Right atrium auricular region (tissue), 2 donors: ENCODE measurements at regions not wholly inside any gene's neighbourhood (a gene's known extent, or its start where the extent isn't known, plus 50 kb on each side); places are given as distances from the start of the nearest gene placed in this dataset.

Source experiments
- DNase-seq: peaks from one replicate; pipeline ENCODE4 v3.0.0-alpha.2; 2019; ENCODE audit warnings: low spot score
- H3K27ac ChIP-seq, 2 donors: fragments of 200-600 bp; sonication (generic); 1 replicate in 1 of 2; 2 replicates in 1 of 2; pipeline ENCODE4 v1.5.1; 2016 to 2019
- H3K27me3 ChIP-seq, 2 donors: fragments of 200-600 bp; sonication (generic); one replicate each; pipeline versions ENCODE4 v1.5.1 to v1.6.0; 2017 to 2019
- H3K36me3 ChIP-seq: fragments of 200-600 bp; sonication (generic); one replicate; pipeline ENCODE4 v1.5.1; 2016
- H3K4me1 ChIP-seq, 2 donors: fragments of 200-600 bp; sonication (generic); one replicate each; pipeline versions ENCODE4 v1.5.1 to v1.6.0; 2017 to 2019
- H3K4me3 ChIP-seq, 2 donors: fragments of 200-600 bp; sonication (generic); 1 replicate in 1 of 2; 2 replicates in 1 of 2; pipeline ENCODE4 v1.5.1; 2017 to 2019; ENCODE audit warnings: mild to moderate bottlenecking in 1 of 2, moderate library complexity in 1 of 2
- H3K9me3 ChIP-seq, 2 donors: fragments of 200-600 bp; sonication (generic); one replicate each; pipeline ENCODE4 v1.5.1; 2019
- TF ChIP-seq, protein P1 (sequence below), 2 donors: fragments of 200-600 bp; sonication (generic); IDR thresholded peaks; one replicate each; pipeline ENCODE4 v1.5.1; 2019; ENCODE audit warnings: antibody characterized with exemption in 2 of 2

DNA sequence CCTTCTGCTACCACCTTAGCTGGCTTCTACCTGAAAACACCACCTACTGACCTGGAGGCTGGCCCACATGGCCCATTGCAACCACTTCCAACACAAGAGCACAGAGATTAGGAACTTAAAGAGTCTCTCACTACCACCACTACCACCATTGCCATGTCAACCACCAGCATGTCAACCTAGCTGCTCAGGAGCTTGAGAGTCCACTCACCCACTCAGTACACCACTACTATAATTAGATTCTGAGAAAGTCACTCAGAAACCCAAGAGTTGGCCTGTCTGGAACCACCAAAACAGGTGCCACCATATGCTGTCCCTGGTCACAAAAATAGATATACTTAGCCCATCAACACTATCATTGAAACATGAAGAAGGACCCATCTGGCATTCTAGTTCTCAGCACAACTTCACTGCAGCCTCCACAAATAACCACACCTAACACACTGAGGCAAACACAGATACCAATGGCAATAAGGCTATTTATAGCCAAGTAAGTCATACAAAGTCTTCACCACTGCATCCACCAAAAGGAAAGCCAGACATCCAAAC, 806.7 kb upstream of the EPHA6 start:
- Histone ChIP-seq H3K27ac (no peak overlapping the region), H3K36me3 (no peaks in the 10 kb centered on the region)

DNA sequence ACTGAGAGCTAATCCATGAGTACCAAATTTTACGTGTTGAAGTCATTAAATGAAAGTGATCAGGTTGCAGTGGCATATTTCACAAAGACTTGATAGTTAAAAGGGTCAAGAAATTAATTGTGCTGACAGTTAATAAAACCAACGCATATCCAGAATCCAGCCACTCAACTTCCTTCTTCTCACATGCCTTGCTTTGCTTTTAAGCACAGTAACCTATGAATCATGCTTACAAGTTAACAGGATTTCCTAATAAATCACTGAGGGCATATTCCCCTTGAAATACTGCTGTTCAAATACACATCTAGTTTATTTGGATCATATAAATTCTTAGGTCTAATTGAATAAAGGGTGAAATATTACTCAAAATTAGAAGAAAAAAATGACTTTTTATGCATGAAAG, 801.5 kb upstream of the EPHA6 start:
- no peak for DNase-seq
- H3K27ac ChIP-seq: no peak overlapping the region
- H3K9me3 ChIP-seq: no peaks in the 10 kb centered on the region
- no peaks in the 10 kb centered on the region for H3K4me1 ChIP-seq
- no peaks in the 10 kb centered on the region for H3K27me3 ChIP-seq
- TF ChIP-seq, protein P1, sequence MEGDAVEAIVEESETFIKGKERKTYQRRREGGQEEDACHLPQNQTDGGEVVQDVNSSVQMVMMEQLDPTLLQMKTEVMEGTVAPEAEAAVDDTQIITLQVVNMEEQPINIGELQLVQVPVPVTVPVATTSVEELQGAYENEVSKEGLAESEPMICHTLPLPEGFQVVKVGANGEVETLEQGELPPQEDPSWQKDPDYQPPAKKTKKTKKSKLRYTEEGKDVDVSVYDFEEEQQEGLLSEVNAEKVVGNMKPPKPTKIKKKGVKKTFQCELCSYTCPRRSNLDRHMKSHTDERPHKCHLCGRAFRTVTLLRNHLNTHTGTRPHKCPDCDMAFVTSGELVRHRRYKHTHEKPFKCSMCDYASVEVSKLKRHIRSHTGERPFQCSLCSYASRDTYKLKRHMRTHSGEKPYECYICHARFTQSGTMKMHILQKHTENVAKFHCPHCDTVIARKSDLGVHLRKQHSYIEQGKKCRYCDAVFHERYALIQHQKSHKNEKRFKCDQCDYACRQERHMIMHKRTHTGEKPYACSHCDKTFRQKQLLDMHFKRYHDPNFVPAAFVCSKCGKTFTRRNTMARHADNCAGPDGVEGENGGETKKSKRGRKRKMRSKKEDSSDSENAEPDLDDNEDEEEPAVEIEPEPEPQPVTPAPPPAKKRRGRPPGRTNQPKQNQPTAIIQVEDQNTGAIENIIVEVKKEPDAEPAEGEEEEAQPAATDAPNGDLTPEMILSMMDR (IDR thresholded peaks at IDR 0.05): no peak
- no peaks in the 10 kb centered on the region for H3K36me3 ChIP-seq
- no peak overlapping the region for H3K4me3 ChIP-seq

More for the DNA sequence above, 806.7 kb upstream of the EPHA6 start:
- DNase-seq: no peak
- H3K4me3 ChIP-seq: no peak overlapping the region
- no peaks in the 10 kb centered on the region for H3K27me3 ChIP-seq
- TF ChIP-seq, protein P1 (IDR thresholded peaks at IDR 0.05): no peak
- H3K4me1 ChIP-seq: no peaks in the 10 kb centered on the region
- H3K9me3 ChIP-seq: no peaks in the 10 kb centered on the region

DNA sequence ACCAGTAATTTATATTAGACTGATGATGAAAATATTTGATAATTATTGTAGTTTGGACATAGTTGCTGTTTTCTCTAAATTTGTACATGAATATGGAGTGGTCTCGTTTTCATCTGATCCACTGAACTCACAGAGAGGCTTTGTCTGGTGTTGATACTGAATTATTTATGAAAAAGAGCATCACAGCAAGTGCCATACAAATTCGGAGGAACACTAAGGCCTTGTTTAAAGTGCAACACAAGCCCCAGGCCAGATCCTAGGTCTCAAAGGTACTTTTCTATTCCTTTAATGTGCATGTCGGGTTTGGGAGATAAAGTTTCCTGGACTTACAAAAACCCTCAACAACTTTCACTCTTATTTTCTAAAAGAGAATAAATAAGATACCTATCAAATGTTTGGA, 796.8 kb upstream of the EPHA6 start:
- Histone ChIP-seq H3K4me1 (no peaks in the 10 kb centered on the region), H3K36me3 (no peaks in the 10 kb centered on the region), H3K27ac (no peak overlapping the region), H3K4me3 (no peak overlapping the region), H3K9me3 (peaks cover 0 to 3% of the 10 kb centered on the region in 2 donors), H3K27me3 (no peaks in the 10 kb centered on the region)
- TF ChIP-seq, protein P1 (IDR thresholded peaks at IDR 0.05): no peak
- DNase-seq: no peak

DNA sequence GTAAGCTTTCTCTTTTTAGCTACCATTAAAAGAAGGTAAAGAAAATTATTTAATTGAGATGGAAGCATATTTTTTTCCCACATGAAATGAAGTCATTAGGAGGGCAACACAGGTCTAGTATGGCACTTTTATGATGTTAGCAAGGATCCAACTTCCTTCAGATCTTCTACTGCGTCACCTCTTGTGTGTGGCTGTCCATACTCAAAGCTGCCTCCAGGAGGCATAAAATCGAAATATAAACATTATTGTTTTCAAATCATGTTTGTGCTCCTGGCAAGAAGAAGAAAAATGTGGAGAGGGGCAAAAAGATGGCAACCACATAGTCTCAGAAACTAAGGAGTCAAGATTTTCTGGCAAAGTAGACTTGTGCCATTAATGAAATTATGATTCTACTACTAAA, 791.7 kb upstream of the EPHA6 start:
- TF ChIP-seq, protein P1 (IDR thresholded peaks at IDR 0.05): no peak
- no peaks in the 10 kb centered on the region for H3K36me3 ChIP-seq
- no peaks in the 10 kb centered on the region for H3K27me3 ChIP-seq
- H3K27ac ChIP-seq: no peak overlapping the region
- no peaks in the 10 kb centered on the region for H3K4me1 ChIP-seq
- no peak overlapping the region for H3K4me3 ChIP-seq
- DNase-seq: no peak
- H3K9me3 ChIP-seq: peaks cover 0 to 3% of the 10 kb centered on the region in 2 donors

DNA sequence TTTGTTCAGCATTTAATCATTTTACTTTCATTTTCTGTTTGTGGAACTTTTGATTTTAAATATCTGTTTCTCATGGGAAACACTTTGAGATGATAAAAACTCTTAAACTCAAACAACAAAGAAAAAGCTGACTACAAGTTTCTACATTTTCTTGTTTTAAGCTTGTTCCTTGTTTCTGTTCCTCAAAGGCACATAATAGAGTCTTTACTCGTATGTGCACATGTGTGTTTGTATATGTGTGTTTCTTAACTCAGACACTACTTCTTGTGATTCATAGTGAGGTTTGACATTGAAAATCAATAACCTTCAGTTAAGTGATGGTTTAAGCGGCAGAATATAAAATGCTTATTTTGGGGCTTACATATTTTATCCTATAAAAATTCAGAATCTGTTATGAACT, 786.7 kb upstream of the EPHA6 start:
- no peak overlapping the region for H3K4me3 ChIP-seq
- H3K36me3 ChIP-seq: no peaks in the 10 kb centered on the region
- no peaks in the 10 kb centered on the region for H3K27me3 ChIP-seq
- no peaks in the 10 kb centered on the region for H3K9me3 ChIP-seq
- no peaks in the 10 kb centered on the region for H3K4me1 ChIP-seq
- no peak overlapping the region for H3K27ac ChIP-seq
- no peak for DNase-seq
- TF ChIP-seq, protein P1 (IDR thresholded peaks at IDR 0.05): no peak

DNA sequence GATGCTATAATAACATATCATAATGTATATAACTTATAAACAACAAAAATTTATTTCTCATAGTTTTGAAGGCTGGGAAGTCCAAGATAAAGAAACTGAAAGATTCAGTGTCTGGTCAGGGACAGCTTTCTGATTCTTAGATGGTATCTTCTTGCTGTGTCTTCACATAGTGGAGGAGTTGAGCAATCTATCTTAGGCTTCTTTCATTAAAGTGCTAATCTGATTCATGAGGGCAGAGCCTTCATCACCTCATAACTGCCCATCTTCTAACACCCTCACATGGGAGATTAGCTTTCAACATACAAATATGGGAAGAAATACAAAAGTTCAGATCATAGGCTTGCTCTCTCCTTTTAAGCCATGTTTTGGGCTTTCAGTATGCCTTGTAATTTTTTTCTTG, 774.8 kb upstream of the EPHA6 start:
- Histone ChIP-seq H3K36me3 (no peaks in the 10 kb centered on the region), H3K9me3 (no peaks in the 10 kb centered on the region), H3K4me3 (no peak overlapping the region), H3K27ac (no peak overlapping the region), H3K4me1 (no peaks in the 10 kb centered on the region), H3K27me3 (no peaks in the 10 kb centered on the region)
- TF ChIP-seq, protein P1 (IDR thresholded peaks at IDR 0.05): no peak
- DNase-seq: no peak
